Kidney tubule cell (primary cell): ENCODE measurements at regions not wholly inside any gene's neighbourhood (a gene's known extent, or its start where the extent isn't known, plus 50 kb on each side); places are given as distances from the start of the nearest gene placed in this dataset.
A peak's percentile ranks its signal among the peaks of the same experiment; 100 is the strongest.
"Not testable (repeated sequence)": the region's sequence is repeated elsewhere in the genome, so short reads cannot be mapped to it uniquely, and the experiment has no call there.

Experiments used
- DNase-seq: peaks from one replicate; pipeline ENCODE4 v3.0.0-alpha.2; 2018; ENCODE audit warnings: low spot score

DNA sequence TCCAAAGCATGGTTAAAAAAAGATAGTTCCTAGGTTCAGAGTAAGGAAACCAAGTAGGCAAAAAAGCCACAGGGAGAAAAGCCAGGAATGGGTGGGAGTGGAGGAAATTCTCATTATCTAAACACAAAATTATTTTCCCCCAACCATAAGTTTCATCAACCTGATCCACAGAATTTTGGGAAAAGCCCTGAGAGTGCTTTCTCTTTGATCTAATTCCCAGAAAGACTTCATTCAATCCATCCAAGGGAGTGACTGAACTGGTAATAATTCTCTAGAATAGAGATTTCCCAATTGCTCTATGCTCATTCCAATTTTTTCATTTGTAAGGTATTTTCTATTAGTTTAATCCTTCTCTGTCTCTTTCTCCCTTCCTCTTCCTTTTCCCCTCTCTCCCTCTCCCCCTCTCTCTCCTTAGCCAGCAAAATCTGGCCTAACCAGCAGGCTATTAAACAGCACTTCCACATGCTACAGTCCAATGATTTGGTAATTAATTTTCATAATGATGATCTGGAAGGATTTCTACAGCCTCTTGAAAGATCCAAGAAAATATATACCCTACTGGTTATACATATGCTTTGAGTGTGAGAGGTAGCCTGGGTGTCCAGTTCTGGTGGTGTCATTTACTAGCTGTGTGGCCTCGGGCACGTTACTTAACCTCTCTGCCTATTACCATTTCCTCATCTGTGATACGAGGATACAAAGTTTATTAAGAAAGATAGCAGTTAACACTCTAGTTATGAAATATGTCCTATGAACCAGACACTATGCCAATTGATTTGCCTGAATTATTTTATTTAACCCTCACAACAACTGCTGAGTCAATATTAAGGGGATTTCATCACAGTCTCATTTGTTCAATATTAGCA, 251.5 kb upstream of the RASGEF1B start:
- no peak for DNase-seq

- DNase-seq: no peak
Measured at GRCh38 chr4:81722290-81722851, 250.7 kb upstream of the RASGEF1B start.

DNA sequence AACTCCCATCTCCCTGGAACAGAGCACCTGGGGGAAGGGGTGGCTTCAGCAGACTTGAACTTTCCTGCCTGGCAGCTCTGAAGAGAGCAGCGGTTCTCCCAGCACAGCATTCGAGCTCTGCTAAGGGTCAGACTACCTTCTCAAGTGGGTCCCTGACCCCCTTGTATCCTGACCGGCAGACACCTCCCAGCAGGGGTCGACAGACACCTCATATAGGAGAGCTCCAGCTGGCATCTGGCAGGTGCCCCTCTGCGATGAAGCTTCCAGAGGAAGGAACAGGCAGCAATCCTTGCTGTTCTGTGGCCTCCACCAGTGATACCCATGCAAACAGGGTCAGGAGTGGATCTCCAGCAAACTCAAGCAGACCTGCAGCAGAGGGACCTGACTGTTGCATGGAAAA, 244.1 kb upstream of the RASGEF1B start:
- no peak for DNase-seq

- not testable (repeated sequence) for DNase-seq
Measured at GRCh38 chr4:81715357-81715756, 243.7 kb upstream of the RASGEF1B start.

GRCh38 chr4:81714291-81714690, 242.6 kb upstream of the RASGEF1B start:
- no peak for DNase-seq

GRCh38 chr4:81712714-81713113, 241.0 kb upstream of the RASGEF1B start:
- DNase-seq: no peak

GRCh38 chr4:81704461-81704860, 232.8 kb upstream of the RASGEF1B start:
- DNase-seq: peak; percentile 63

- DNase-seq: no peak
Measured at GRCh38 chr4:81700189-81700588, 228.5 kb upstream of the RASGEF1B start.

GRCh38 chr4:81698538-81699296, 227.0 kb upstream of the RASGEF1B start:
- DNase-seq: no peak

- DNase-seq: no peak
Measured at GRCh38 chr4:81694176-81694913, 222.6 kb upstream of the RASGEF1B start.

- no peak for DNase-seq
Measured at GRCh38 chr4:81690871-81691270, 219.2 kb upstream of the RASGEF1B start.

- DNase-seq: peak; percentile 48
Measured at GRCh38 chr4:81688085-81688484, 216.4 kb upstream of the RASGEF1B start.

GRCh38 chr4:81687471-81687870, 215.8 kb upstream of the RASGEF1B start:
- no peak for DNase-seq

- peak; percentile 6 for DNase-seq
Measured at GRCh38 chr4:81685104-81685503, 213.4 kb upstream of the RASGEF1B start.

GRCh38 chr4:81684352-81684751, 212.6 kb upstream of the RASGEF1B start:
- no peak for DNase-seq

- DNase-seq: no peak
Measured at GRCh38 chr4:81682492-81682891, 210.8 kb upstream of the RASGEF1B start.

DNA sequence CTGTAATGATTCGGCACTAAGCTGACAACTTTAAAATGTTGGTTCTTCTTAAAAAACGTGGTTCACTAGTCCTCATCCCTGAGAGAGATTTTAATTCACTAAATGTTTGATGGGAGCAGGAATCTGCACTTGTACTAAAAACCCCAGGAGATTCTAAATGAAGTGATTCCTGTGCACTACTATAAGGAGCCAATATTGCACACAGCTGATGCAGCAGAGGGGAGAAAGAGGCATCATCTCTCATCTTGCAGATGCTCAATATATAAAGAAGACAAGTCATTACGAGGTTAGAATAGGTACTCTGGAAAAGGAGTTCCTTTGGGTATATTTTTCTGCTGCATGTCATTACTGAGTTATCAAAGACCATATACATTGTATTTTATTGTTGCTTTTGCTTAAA, 207.6 kb upstream of the RASGEF1B start:
- no peak for DNase-seq

DNA sequence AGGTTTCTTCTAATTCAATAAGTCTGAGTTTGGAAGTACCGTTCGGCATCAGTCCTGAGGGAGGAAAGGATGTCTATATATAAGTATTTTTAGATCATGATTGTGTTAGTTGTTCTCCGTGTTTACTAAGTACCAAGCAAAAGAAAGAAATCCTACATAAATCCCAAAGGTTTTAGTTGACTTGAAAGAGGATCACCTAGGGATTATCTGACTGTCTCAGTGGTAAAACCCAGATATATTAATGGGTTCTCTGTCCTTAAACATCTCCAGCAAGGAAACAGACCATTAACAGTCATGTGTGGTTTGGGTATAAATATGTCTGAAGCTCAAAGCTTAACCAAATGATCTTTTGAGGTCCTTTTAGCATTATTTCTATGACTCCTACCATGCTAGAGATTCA, 207.1 kb upstream of the RASGEF1B start:
- DNase-seq: no peak

GRCh38 chr4:81676537-81676936, 204.8 kb upstream of the RASGEF1B start:
- no peak for DNase-seq

- no peak for DNase-seq
Measured at GRCh38 chr4:81675791-81676393, 204.2 kb upstream of the RASGEF1B start.

DNA sequence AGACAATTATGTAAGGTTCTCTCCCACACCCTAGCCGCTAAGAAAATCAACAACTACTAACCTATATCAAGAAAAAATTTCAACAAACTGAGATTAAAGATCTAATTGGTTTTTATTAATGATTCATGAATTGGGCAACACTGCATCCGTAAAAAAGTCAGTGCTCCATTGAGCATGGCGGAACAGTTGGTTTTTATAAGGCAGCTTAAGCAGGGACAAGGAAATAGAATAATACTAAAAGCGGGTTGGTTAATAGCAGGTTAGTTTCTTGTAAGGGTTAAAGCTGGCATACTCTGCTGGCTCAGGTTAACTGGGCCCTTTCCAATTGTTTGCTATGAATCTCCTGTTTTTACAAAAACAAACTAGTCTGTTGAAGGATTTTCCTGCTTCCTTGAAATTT, 202.3 kb upstream of the RASGEF1B start:
- DNase-seq: peak; percentile 30

- not testable (repeated sequence) for DNase-seq
Measured at GRCh38 chr4:81668328-81668727, 196.6 kb upstream of the RASGEF1B start.
